ENCODE measurements at regions not wholly inside any gene's neighbourhood (a gene's known extent, or its start where the extent isn't known, plus 50 kb on each side); places are given as distances from the start of the nearest gene placed in this dataset.

GRCh38 chrX:69094977-69095669, 70.1 kb downstream of the PJA1 start:
- H3K4me1 Mint-ChIP-seq (ENCODE audit: low read depth) = no peaks in the 10 kb centered on the region
- H3K36me3 Mint-ChIP-seq (ENCODE audit: low read depth) = no peaks in the 10 kb centered on the region
- no peak for DNase-seq (ENCODE audit: low spot score)
- intact Hi-C loops (cut with micrococcal nuclease) = loop anchor here (2.0 kb wide), 1 partner anchor 128 kb away; no protein-coding TSS in a partner anchor
- no peaks in the 10 kb centered on the region for H3K9me3 Mint-ChIP-seq
- H3K4me3 Mint-ChIP-seq (ENCODE audit: low read depth) = no peak overlapping the region
- no peak overlapping the region for H3K27ac Mint-ChIP-seq
- no peaks in the 10 kb centered on the region for H3K27me3 Mint-ChIP-seq (ENCODE audit: low read depth)

GRCh38 chrX:69093960-69094871, 71.0 kb downstream of the PJA1 start:
- intact Hi-C loops (cut with micrococcal nuclease) = loop anchor here (2.0 kb wide), 1 partner anchor 129 kb away; no protein-coding TSS in a partner anchor
- Mint-ChIP-seq H3K4me1 (ENCODE audit: low read depth) (no peaks in the 10 kb centered on the region), H3K4me3 (ENCODE audit: low read depth) (no peak overlapping the region)

GRCh38 chrX:69090022-69090421, 75.2 kb downstream of the PJA1 start:
- no peak for DNase-seq (ENCODE audit: low spot score)
- H3K27me3 Mint-ChIP-seq (ENCODE audit: low read depth) = no peaks in the 10 kb centered on the region
- H3K9me3 Mint-ChIP-seq = no peaks in the 10 kb centered on the region
- no peak overlapping the region for H3K4me3 Mint-ChIP-seq (ENCODE audit: low read depth)
- no peak overlapping the region for H3K27ac Mint-ChIP-seq
- no peaks in the 10 kb centered on the region for H3K4me1 Mint-ChIP-seq (ENCODE audit: low read depth)
- intact Hi-C loops (cut with micrococcal nuclease) = no loop called here
- no peaks in the 10 kb centered on the region for H3K36me3 Mint-ChIP-seq (ENCODE audit: low read depth)

More at GRCh38 chrX:69093960-69094871, 71.0 kb downstream of the PJA1 start:
- peak; percentile 8 for DNase-seq (ENCODE audit: low spot score)
- Mint-ChIP-seq H3K9me3 (no peaks in the 10 kb centered on the region), H3K27ac (no peak overlapping the region), H3K27me3 (ENCODE audit: low read depth) (no peaks in the 10 kb centered on the region), H3K36me3 (ENCODE audit: low read depth) (no peaks in the 10 kb centered on the region)

- no peak for DNase-seq (ENCODE audit: low spot score)
- Mint-ChIP-seq H3K4me1 (ENCODE audit: low read depth) (no peaks in the 10 kb centered on the region), H3K27ac (no peak overlapping the region), H3K27me3 (ENCODE audit: low read depth) (no peaks in the 10 kb centered on the region), H3K4me3 (ENCODE audit: low read depth) (no peak overlapping the region), H3K9me3 (no peaks in the 10 kb centered on the region), H3K36me3 (ENCODE audit: low read depth) (no peaks in the 10 kb centered on the region)
- intact Hi-C loops (cut with micrococcal nuclease) = no loop called here
Measured at GRCh38 chrX:69089203-69089602, 76.0 kb downstream of the PJA1 start.

GRCh38 chrX:69088171-69088938, 76.9 kb downstream of the PJA1 start:
- Mint-ChIP-seq H3K4me3 (ENCODE audit: low read depth) (no peak overlapping the region), H3K9me3 (no peaks in the 10 kb centered on the region), H3K27ac (no peak overlapping the region), H3K36me3 (ENCODE audit: low read depth) (no peaks in the 10 kb centered on the region), H3K27me3 (ENCODE audit: low read depth) (no peaks in the 10 kb centered on the region), H3K4me1 (ENCODE audit: low read depth) (no peaks in the 10 kb centered on the region)
- DNase-seq (ENCODE audit: low spot score) = no peak
- intact Hi-C loops (cut with micrococcal nuclease) = no loop called here

- H3K36me3 Mint-ChIP-seq (ENCODE audit: low read depth) = no peaks in the 10 kb centered on the region
Measured at GRCh38 chrX:69085826-69086225, 79.4 kb downstream of the PJA1 start.

GRCh38 chrX:69085151-69085550, 80.1 kb downstream of the PJA1 start:
- no peak overlapping the region for H3K27ac Mint-ChIP-seq
- H3K4me3 Mint-ChIP-seq (ENCODE audit: low read depth) = no peak overlapping the region
- H3K27me3 Mint-ChIP-seq (ENCODE audit: low read depth) = no peaks in the 10 kb centered on the region
- H3K9me3 Mint-ChIP-seq = no peaks in the 10 kb centered on the region
- no peak for DNase-seq (ENCODE audit: low spot score)
- H3K36me3 Mint-ChIP-seq (ENCODE audit: low read depth) = no peaks in the 10 kb centered on the region
- intact Hi-C loops (cut with micrococcal nuclease) = no loop called here
- no peaks in the 10 kb centered on the region for H3K4me1 Mint-ChIP-seq (ENCODE audit: low read depth)

More at GRCh38 chrX:69085826-69086225, 79.4 kb downstream of the PJA1 start:
- intact Hi-C loops (cut with micrococcal nuclease) = no loop called here
- H3K9me3 Mint-ChIP-seq = no peaks in the 10 kb centered on the region
- H3K4me1 Mint-ChIP-seq (ENCODE audit: low read depth) = no peaks in the 10 kb centered on the region
- no peak overlapping the region for H3K4me3 Mint-ChIP-seq (ENCODE audit: low read depth)
- DNase-seq (ENCODE audit: low spot score) = no peak
- no peak overlapping the region for H3K27ac Mint-ChIP-seq
- H3K27me3 Mint-ChIP-seq (ENCODE audit: low read depth) = no peaks in the 10 kb centered on the region

GRCh38 chrX:69083801-69084200, 81.5 kb downstream of the PJA1 start:
- no peak overlapping the region for H3K27ac Mint-ChIP-seq
- H3K4me3 Mint-ChIP-seq (ENCODE audit: low read depth) = no peak overlapping the region
- no peaks in the 10 kb centered on the region for H3K4me1 Mint-ChIP-seq (ENCODE audit: low read depth)
- no peaks in the 10 kb centered on the region for H3K36me3 Mint-ChIP-seq (ENCODE audit: low read depth)
- no peaks in the 10 kb centered on the region for H3K9me3 Mint-ChIP-seq
- intact Hi-C loops (cut with micrococcal nuclease) = no loop called here
- no peaks in the 10 kb centered on the region for H3K27me3 Mint-ChIP-seq (ENCODE audit: low read depth)
- no peak for DNase-seq (ENCODE audit: low spot score)

- DNase-seq (ENCODE audit: low spot score) = no peak
- Mint-ChIP-seq H3K4me3 (ENCODE audit: low read depth) (no peak overlapping the region), H3K27me3 (ENCODE audit: low read depth) (no peaks in the 10 kb centered on the region), H3K27ac (no peak overlapping the region), H3K36me3 (ENCODE audit: low read depth) (no peaks in the 10 kb centered on the region), H3K9me3 (no peaks in the 10 kb centered on the region), H3K4me1 (ENCODE audit: low read depth) (no peaks in the 10 kb centered on the region)
- intact Hi-C loops (cut with micrococcal nuclease) = no loop called here
Measured at GRCh38 chrX:69083361-69083760, 81.9 kb downstream of the PJA1 start.

GRCh38 chrX:69082753-69083150, 82.5 kb downstream of the PJA1 start:
- Mint-ChIP-seq H3K27me3 (ENCODE audit: low read depth) (no peaks in the 10 kb centered on the region), H3K27ac (no peak overlapping the region), H3K4me1 (ENCODE audit: low read depth) (no peaks in the 10 kb centered on the region), H3K4me3 (ENCODE audit: low read depth) (no peak overlapping the region), H3K9me3 (no peaks in the 10 kb centered on the region), H3K36me3 (ENCODE audit: low read depth) (no peaks in the 10 kb centered on the region)
- DNase-seq (ENCODE audit: low spot score) = no peak
- intact Hi-C loops (cut with micrococcal nuclease) = no loop called here

- Mint-ChIP-seq H3K36me3 (ENCODE audit: low read depth) (no peaks in the 10 kb centered on the region), H3K4me1 (ENCODE audit: low read depth) (no peaks in the 10 kb centered on the region), H3K9me3 (no peaks in the 10 kb centered on the region), H3K4me3 (ENCODE audit: low read depth) (no peak overlapping the region), H3K27me3 (ENCODE audit: low read depth) (no peaks in the 10 kb centered on the region), H3K27ac (no peak overlapping the region)
- intact Hi-C loops (cut with micrococcal nuclease) = no loop called here
- no peak for DNase-seq (ENCODE audit: low spot score)
Measured at GRCh38 chrX:69082055-69082752, 83.0 kb downstream of the PJA1 start.

- no peaks in the 10 kb centered on the region for H3K27me3 Mint-ChIP-seq (ENCODE audit: low read depth)
- H3K9me3 Mint-ChIP-seq = no peaks in the 10 kb centered on the region
- no peak for DNase-seq (ENCODE audit: low spot score)
- no peak overlapping the region for H3K27ac Mint-ChIP-seq
- H3K4me3 Mint-ChIP-seq (ENCODE audit: low read depth) = no peak overlapping the region
- no peaks in the 10 kb centered on the region for H3K36me3 Mint-ChIP-seq (ENCODE audit: low read depth)
- no peaks in the 10 kb centered on the region for H3K4me1 Mint-ChIP-seq (ENCODE audit: low read depth)
- intact Hi-C loops (cut with micrococcal nuclease) = no loop called here
Measured at GRCh38 chrX:69080855-69081465, 84.3 kb downstream of the PJA1 start.
